Epithelial cell of prostate (primary cell): ENCODE measurements at regions not wholly inside any gene's neighbourhood (a gene's known extent, or its start where the extent isn't known, plus 50 kb on each side); places are given as distances from the start of the nearest gene placed in this dataset.
"Not testable (repeated sequence)": the region's sequence is repeated elsewhere in the genome, so short reads cannot be mapped to it uniquely, and the experiment has no call there.

ENCODE experiments used
- DNase-seq: peaks from one replicate; pipeline ENCODE4 v3.0.0-alpha.2; 2011; ENCODE audit warnings: low read depth, low spot score
- H3K27ac ChIP-seq: fragments of 450-650 bp; 2 replicates; pipeline ENCODE4 v1.5.1; 2017; ENCODE audit warnings: mild to moderate bottlenecking

DNA sequence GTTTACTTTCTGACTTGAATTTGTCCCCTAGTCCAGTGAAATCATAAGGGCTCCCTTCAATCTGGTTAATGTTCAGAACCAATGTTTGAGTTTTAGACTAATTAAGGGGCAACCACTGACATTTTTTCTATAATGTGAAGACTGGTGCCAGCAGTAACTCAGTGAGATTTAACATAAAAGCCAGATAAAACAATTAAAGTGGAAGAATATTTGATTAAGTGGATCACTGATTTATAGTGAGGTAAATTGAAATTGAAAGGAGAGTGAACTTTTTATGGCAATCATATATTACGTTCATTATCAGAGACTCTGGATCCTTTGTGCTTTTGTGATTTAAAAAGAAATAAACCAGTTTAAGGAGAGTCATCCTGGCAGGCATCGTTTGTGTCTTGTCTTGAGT lies 246.8 kb downstream of the GATA3 start:
- H3K27ac ChIP-seq, result peak overlapping the region; percentile 52
- no peak for DNase-seq

DNA sequence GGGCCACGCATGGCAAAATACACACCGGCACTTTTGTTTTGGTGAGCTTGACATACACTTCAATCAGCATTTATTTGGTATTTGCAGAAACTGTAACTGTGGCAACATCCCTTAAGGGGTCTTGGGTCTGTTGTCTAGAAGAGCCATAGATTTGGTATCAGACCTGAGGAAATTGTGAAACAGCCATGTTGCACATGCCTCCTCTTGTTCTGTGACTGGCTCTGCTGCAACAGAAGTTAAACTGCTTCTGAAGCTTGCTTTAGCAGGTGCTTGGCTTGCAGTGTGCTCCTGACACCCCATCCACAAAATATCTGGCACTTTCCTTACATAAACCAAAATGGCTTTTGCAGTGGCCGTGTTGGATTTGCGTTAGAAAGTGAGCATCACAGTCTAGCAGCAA lies 247.3 kb downstream of the GATA3 start:
- H3K27ac ChIP-seq, result peak overlapping the region; percentile 52
- DNase-seq, result no peak

DNA sequence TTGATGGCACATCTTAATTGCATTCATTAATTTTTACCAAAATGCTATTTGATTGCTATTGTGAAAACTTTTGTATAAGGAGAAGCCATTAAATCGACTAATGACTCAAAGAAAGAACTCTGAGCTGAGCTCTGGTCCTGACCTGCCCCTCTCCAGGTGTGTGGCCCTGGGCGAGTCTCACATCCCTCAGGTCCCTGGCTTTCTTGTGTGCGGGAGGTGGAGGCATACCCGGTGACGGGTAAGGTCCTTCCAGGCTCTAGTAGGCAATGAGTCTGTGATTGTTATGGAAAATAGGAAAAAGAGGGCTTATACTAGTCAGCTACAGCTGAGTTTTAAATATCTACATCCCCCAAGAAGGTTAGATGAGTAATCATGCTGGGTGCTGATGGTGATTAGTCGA lies 248.1 kb downstream of the GATA3 start:
- no peak overlapping the region for H3K27ac ChIP-seq
- DNase-seq, result no peak

DNA sequence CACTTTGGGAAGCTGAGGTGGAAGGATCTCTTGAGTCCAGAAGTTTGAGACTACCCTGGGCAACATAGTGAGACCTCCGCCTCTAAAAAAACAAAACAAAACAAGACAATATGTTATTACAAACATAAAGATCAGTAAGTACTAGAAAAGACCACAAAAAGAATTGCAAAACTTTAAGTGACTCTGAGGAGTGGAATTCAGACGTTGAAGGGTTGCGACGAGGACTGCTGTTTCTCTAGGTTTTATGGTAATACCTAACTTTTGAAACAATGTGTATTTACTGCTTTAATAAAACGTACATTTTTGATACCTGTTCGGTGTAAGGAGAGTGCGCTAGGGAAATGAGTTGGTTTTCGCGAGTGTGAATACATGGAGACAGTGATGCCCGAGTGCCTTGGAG lies 250.4 kb downstream of the GATA3 start:
- H3K27ac ChIP-seq, result no peak overlapping the region
- DNase-seq, result no peak

DNA sequence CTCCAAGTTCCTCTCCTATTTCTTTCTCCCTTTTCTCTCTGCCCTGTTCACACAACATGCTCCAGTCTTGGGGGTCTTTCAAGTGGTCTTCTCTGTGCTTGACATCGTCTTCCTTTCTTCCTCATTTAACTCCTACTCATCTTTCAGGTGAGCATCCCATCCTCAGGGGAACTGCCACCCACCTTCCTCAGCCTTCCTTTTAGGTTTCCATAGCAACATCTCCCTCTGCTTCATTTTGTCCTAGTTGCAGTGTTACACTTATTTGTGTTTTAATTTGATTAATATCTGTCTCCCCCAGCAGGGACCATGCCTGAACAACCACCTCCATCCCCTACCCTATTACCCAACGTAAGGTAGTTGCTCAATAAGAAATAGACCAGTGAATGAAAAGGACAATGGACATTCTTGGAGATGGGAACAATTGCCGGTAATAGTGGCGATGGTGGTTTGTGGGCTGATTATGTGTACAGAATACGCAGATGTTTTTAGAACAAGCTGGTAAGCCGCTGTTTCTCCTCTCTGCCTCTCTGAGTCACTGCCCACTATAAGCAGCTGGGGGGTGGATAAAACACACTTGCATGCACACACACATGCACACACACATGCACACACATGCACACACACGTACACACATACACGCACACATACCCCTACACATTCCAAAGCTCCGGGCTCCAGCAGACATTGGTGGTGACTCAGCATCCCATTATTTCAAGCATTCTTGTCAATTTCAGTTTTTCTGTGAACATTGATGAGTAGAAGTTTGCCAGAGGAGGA lies 251.6 kb downstream of the GATA3 start:
- H3K27ac ChIP-seq, result peak overlapping the region; percentile 9
- DNase-seq, result no peak

DNA sequence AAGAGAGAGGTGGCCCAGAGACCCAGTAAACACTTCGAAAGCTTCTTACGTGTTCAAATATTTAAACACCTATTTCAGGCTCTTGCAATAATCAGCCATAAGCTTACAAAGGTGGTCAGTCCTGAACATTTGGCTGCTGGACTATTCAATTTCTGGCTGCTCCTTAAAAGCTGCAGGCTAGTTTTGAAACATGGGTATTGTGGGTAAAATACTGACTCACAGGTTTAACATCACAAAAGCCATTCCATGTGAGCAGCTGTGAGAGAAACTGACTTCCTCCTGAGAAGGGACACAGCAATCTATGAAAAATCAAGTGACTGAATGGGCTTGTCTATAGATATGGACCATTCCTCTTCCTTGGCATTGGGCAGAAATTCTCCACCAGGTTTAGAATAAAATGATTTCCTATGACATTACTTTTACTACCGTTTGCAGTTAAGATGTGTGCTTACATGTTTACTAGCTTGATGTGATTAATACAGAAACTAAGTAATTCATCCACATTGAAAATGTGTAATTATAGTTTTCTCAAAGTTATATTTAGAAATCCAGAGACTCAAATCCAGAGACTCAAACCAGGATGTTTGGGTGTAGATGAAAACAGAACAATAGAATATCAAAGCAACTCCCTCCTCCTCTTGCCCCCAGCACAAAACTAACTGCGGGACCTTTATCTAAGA lies 252.3 kb downstream of the GATA3 start:
- peak overlapping the region; percentile 9 for H3K27ac ChIP-seq
- no peak for DNase-seq

DNA sequence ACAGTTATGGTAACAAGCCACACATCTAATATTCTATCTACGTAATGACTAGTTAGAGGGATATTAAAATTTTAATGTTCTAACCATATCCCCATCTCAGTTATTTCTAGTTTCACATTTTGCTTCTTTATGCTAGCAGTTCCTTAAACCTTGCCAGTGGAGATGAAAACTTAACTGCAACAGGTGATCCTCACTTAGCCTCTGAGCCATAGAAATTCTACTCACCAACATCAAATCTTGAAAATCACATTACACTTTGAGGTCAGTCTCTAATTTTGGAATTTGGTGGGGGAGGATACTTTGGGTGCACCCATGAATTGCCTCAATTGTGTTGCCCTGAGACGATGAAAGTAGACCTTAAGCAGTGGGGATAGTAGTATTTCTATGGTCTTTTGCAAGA lies 256.4 kb downstream of the GATA3 start:
- DNase-seq, result no peak
- H3K27ac ChIP-seq, result no peak overlapping the region

DNA sequence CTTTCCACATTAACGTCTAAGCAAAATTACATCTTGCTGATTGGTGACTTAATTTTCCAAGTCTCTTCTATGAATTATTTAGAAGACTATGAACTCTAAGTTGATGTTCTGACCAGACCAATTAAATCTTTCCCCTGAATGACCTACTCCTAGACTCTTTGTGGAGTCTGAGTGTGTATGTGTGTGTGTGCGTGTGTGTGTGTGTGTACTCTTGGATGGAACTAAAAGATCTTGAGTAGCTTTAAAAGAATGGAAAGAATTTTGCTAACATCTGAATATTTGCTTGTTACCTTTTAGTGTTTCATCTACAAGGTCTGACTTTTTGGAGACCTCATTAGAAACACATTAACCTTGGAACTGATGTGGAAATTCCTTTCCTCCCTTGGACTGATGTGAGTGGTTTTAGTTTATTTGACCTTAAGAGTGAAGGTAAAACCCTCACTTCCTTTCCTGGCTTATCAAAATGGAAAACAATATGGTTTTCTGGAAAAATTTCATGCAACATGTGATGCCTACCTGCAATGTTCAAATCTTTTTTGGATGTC lies 257.1 kb downstream of the GATA3 start:
- no peak for DNase-seq
- H3K27ac ChIP-seq, result no peak overlapping the region

DNA sequence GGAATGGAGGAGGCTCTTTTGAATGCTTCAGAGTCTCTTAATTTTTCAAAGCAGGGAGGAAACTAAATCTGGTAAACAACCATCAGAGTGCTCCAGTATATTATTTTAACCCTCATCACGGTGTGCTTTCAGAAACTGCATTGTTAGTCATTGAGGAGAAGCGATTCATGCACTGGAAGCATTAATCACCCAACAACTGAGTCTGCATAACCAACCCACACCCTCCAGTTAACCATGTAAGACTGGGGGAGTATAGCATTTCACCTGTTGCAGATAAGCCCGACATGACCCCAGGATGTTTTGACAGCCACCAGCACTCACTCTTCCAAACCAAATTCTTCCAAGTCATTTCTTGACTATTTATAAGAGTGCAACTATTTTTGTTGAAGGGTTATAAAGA lies 257.6 kb downstream of the GATA3 start:
- no peak for DNase-seq

DNA sequence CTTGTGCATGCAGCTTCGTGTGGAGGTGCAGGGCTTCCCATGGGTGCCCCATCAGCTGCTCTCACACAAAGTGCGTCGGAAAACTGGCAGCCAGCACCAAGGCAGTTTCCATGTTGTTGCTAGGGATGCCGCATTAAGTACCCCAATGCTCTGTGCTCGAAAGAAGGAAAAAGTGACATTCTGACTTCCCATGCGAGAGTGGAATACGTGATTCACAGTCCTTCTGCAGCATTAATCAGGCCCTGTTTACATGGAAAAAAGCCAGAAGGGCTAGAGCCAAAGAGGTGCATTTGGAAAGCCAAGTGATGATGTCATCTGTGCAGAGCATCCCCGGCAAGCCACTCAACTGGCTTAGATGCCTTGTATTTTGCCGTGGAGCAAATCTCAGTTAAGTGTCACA lies 258.3 kb downstream of the GATA3 start:
- H3K27ac ChIP-seq, result no peak overlapping the region

More for the DNA sequence above, 257.6 kb downstream of the GATA3 start:
- H3K27ac ChIP-seq, result no peak overlapping the region

DNA sequence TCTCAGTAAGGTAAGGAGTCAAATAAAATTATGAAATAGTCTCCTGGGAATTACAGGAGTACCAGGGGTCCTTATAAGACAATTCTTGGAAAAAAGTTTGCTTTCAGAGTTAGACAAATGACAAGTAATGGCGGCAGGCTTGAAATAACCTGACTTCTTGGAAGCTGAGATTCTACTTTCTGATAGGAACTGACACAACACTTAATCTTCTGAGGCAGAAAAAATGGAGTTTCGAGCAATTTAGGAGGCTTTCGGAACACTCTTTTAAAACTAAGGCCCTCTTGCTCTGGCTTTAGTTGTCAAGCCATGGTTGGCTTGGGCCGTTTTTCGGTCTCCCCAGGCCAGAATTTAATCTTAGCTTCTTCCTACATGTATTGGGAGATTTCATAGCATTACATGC lies 260.0 kb downstream of the GATA3 start:
- no peak for DNase-seq
- no peak overlapping the region for H3K27ac ChIP-seq

More for the DNA sequence above, 258.3 kb downstream of the GATA3 start:
- DNase-seq, result no peak

DNA sequence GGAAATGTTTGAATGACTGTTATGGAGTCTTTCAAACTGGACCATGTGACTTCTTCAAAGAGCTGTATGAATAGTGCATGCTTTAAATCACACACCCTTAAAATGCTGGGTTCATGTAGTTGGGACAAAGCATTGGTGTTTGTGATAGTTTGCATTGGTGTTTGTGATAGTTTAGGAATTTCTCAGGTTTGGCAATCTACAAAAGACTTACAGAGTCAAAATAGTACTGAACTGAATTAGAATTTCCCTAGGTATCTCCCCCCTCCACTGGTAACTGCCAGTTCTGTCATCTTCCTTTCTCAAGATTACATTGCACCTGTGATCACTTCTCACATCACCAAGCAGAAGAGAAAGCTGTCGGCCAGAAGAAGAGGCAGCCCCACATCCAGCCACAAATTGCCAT lies 261.1 kb downstream of the GATA3 start:
- no peak for DNase-seq
- no peak overlapping the region for H3K27ac ChIP-seq

DNA sequence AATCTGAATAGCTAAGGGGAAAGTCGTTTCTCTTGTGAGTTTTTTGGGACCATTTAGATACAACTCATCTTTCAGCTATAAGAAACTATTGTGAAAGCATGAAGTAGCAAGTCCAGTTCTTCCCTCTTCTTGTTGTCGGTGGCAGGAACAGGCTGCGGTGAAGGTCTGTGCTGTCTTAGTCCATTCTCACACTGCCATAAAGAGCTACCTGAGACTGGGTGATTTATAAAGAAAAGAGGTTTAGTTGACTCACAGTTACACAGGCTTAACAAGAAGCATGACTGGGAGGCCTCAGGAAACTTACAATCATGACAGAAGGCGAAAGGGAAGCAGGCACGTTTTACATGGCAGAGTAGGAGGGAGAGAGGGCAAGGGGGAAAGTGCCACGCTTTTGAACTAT lies 261.8 kb downstream of the GATA3 start:
- H3K27ac ChIP-seq, result no peak overlapping the region
- no peak for DNase-seq

DNA sequence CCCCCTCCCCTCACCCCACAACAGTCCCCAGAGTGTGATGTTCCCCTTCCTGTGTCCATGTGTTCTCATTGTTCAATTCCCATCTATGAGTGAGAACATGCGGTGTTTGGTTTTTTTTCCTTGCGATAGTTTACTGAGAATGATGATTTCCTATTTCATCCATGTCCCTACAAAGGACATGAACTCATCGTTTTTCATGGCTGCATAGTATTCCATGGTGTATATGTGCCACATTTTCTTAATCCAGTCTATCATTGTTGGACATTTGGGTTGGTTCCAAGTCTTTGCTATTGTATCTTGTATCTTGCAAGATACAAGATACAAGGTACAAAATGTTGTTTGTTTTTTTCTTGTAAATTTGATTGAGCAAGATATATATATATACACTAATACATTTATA lies 263.9 kb downstream of the GATA3 start:
- not testable (repeated sequence) for DNase-seq, H3K27ac ChIP-seq

DNA sequence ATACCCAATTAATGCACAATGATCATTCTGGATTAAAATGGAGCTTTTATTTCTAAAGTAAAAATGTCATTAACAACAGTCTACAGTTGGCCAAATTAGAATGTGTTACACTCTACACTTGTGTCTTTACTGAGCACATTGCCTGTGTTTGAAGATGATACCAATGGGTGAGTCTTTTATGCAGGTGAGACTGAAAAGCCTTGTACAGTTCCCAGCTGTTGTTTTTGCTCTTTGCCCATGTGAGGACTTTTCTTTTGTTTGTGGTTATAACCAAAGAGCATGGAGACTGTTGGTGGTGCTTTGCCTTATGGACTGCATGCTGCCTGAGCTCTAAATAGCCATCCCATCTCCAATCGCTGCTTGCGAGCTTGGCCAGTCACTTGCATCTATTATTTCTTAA lies 264.5 kb downstream of the GATA3 start:
- H3K27ac ChIP-seq, result no peak overlapping the region
- DNase-seq, result no peak

DNA sequence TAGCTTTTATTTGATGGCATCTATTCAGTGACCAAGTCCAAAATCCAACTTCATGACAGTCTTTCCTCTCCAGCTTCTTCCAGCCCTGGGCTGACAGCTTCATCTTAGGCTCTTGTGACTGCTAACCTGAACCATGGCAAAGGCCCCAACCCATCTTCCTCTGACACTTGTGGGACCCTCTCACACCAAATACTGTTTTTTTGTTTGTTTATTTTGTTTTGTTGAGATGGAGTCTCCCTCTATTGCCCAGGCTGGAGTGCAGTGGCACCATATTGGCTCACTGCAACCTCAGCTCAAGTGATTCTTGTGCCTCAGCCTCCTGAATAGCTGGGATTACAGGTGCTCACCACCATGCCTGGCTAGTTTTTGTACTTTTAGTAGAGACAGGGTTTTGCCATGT lies 265.2 kb downstream of the GATA3 start:
- H3K27ac ChIP-seq, result no peak overlapping the region
- DNase-seq, result no peak

DNA sequence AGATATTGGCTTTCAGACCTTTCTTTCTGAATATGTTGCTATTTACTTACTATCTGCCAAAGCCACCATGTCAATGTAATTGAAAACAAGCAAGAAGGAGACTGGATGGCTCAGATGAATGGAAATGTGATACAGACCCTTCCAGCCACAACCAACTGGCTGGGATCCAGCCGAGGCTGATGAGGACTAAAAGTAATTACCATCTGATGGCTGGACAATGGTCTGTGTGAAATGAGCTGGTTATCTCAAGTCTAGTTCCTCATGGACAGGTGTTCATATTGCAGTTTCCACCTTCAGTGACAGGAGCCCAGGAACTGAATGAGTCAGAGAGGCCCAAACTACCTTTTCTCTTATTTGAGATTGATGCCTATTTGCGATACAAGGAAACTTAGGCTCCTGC lies 267.5 kb downstream of the GATA3 start:
- no peak overlapping the region for H3K27ac ChIP-seq
- no peak for DNase-seq

DNA sequence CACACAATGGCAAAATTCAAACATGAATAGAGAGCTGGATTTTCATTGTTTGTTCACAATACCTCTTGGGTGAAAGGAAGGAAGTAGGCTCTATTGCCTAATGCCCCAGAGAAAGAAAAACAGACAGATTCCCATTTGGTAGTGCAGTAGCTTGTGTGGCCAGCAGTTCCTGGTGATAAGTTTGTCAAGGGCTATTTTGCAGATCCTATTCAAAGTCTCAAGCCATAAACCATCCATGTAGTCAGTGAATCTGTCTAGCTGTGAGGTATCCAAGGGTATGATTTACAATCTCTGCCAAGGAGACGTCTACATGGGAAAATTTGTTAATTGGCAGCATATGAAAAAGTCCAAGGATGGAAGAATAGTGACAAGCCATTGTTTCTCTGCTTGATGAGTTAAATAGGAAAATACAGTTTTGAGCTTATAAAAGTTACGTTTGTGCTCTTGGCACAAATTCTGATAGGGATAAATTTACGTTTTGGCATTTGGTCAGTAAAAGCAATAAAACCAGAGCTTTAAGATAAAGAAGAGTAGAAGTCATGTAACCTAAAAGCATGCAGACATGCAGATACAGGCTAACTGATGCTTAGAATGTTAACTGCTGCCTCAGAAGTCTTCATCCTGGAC lies 269.1 kb downstream of the GATA3 start:
- DNase-seq, result no peak

DNA sequence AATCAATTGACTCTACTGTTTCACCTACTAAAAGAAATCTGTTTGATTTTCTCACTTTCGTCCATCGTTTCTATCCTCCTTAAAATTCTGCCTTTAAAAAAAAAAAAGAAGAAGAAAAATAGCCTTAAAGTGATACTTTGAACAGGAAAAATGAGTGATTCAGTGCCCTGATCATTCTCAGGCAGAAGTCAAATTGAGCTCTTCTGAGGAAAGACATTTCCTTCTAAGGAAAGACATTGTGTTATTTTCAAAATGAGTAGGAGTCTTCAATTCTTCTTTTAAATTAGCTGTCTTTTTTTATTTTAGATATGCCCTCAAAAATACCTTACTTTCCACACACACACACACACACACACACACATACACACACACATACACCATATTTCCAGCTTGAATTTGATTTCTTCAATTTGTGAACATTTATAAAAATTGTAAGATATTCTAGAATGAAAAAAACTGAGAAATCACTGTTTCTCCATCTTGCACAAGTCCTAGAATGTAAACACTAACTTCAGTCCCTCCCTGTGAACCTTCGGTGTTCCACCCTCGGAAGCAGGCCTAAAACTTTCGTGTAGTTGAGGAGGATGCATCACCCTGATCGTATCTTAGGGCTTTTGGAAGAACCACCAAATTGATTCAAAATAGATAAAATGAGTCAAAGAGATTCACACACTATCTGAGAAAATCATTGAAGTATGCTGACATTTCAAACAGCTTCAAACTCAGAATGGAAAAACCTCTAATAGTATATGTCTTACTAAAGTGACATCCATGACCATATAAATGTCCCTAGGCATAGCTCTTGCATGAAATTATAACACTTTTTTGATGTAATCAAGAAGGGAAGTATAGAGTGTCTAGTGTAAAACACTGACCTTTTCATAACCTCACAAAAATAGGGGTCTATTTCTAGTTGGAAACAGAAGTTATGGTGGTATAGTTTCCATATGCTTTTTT lies 270.8 kb downstream of the GATA3 start:
- DNase-seq, result no peak
- H3K27ac ChIP-seq, result no peak overlapping the region

More for the DNA sequence above, 269.1 kb downstream of the GATA3 start:
- no peak overlapping the region for H3K27ac ChIP-seq
